ENCODE measurements at regions not wholly inside any gene's neighbourhood (a gene's known extent, or its start where the extent isn't known, plus 50 kb on each side); places are given as distances from the start of the nearest gene placed in this dataset.
"Not testable (repeated sequence)": the region's sequence is repeated elsewhere in the genome, so short reads cannot be mapped to it uniquely, and the experiment has no call there.

DNA sequence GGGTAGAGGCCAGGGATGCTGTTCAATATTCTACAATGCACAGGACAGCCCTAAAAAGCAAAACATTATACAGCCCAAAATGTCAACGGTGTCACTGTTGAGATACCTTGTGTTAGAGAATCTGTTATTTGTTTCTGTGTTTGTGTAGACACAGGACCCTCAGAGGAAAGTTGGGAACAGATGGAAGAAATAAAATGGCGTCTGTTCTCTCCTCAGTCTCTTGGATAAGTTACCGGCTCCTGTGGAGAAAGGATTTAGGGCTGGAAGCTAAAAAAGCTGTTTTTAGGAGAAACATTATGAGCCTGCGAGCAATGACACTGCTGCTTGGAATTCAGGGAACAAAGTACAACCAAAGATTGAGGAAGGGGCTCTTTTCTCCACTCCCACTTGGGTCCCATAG is 688.6 kb upstream of the ZNF385D start:
- TF ChIP-seq, protein P1, sequence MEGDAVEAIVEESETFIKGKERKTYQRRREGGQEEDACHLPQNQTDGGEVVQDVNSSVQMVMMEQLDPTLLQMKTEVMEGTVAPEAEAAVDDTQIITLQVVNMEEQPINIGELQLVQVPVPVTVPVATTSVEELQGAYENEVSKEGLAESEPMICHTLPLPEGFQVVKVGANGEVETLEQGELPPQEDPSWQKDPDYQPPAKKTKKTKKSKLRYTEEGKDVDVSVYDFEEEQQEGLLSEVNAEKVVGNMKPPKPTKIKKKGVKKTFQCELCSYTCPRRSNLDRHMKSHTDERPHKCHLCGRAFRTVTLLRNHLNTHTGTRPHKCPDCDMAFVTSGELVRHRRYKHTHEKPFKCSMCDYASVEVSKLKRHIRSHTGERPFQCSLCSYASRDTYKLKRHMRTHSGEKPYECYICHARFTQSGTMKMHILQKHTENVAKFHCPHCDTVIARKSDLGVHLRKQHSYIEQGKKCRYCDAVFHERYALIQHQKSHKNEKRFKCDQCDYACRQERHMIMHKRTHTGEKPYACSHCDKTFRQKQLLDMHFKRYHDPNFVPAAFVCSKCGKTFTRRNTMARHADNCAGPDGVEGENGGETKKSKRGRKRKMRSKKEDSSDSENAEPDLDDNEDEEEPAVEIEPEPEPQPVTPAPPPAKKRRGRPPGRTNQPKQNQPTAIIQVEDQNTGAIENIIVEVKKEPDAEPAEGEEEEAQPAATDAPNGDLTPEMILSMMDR (IDR thresholded peaks at IDR 0.05; ENCODE audit: insufficient read depth, low read depth, low read length, missing control alignments): no peak
- DNase-seq (ENCODE audit: low read depth): no peak
- H3K4me3 ChIP-seq (ENCODE audit: low read depth, low read length): no peak overlapping the region

DNA sequence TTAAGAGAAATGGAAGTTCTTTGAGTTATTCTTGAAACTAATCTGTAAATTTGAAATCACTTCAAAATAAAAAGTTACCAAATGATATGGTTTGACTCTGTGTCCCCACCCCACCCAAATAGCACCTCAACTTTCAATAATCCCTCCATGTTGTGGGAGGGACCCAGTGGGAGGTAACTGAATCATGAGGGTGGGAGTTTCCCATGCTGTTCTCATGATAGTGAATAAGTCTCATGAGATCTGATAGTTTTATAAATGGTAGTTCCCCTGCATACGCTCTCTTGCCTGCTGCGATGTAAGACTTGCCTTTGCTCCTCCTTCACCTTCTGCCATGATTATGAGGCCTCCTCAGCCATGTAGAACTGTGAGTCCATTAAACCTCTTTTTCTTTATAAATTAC is 690.7 kb upstream of the ZNF385D start:
- TF ChIP-seq, protein P1 (IDR thresholded peaks at IDR 0.05; ENCODE audit: insufficient read depth, low read depth, low read length, missing control alignments): no peak
- DNase-seq (ENCODE audit: low read depth): no peak
- H3K4me3 ChIP-seq (ENCODE audit: low read depth, low read length): no peak overlapping the region

DNA sequence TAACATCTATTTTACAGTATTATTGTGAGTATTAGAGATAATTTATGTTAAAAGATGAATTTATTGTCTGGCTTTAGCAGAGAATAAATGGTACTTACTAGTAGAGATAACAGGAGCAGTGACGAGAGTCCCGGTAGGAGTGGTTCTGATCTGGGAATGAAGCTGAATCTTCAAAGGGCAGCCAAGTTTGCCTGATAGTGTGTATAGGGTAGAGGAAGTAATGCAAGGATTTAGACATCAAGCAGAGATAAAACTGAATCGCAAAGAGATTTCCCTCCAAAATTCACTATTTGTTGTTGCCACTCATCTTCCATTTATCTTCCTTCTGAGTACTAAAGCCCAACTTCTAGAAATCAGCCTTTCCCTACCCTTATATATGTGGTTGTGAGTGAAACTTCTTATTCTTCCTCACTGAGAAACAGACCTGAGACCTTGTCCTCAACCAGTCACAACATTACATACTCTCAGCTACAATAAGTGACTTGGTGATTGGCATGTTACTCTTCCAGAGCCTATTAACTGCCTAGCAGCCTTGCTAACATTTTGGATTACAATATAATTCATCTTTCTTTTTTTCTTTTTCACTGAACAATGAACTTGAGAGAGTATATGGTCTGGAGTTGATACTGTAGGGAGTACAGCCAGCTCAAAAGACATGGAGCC is 692.7 kb upstream of the ZNF385D start:
- H3K4me3 ChIP-seq (ENCODE audit: low read depth, low read length): no peak overlapping the region
- TF ChIP-seq, protein P1 (IDR thresholded peaks at IDR 0.05; ENCODE audit: insufficient read depth, low read depth, low read length, missing control alignments): no peak
- no peak for DNase-seq (ENCODE audit: low read depth)

DNA sequence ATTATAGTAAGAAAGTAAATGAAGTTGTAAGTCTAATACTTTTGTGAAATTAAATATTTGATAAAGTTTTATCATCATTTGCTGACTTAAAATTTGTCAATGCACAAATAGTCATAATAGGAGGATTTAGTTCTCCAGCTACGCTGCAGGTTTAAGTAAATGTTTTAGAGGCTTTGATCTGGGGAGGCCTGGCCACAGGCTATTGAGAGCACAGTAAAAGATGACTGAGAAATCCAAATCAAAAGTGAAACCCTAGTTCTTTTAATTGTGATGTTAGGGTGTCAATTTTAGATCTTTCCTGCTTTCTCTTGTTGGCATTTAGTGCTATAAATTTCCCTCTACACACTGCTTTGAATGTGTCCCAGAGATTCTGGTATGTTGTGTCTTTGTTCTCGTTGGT is 694.3 kb upstream of the ZNF385D start:
- DNase-seq (ENCODE audit: low read depth); H3K4me3 ChIP-seq (ENCODE audit: low read depth, low read length): not testable (repeated sequence)

DNA sequence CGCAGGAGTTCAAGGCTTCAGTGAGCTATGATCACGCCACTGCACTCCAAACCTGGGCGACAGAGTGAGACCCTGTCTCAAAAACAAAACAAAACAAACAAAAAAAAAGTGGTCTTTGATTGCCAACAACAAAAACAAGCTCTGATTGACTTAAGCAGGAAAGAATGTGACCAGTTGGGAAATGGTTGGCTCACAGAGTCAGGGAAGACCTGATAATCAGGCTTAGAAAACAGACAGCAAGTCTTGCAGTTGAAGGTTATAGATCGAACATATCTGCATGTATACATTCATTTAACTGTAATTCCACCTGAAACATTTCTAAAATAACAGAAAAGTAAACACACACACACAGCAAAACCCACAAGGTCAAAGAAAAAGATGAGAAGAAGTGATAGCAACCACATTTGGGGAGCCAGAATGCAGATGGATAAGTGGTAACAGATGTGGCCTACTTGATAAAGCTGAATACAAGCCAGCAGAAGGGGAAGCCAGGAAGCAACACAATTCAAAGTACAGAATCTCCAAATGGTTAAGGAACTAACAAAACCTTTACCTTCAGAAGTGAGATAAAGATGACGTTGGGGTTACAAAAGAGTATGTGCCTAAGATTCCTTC is 699.9 kb upstream of the ZNF385D start:
- H3K4me3 ChIP-seq (ENCODE audit: low read depth, low read length): no peak overlapping the region
- TF ChIP-seq, protein P1 (IDR thresholded peaks at IDR 0.05; ENCODE audit: insufficient read depth, low read depth, low read length, missing control alignments): no peak
- DNase-seq (ENCODE audit: low read depth): no peak

DNA sequence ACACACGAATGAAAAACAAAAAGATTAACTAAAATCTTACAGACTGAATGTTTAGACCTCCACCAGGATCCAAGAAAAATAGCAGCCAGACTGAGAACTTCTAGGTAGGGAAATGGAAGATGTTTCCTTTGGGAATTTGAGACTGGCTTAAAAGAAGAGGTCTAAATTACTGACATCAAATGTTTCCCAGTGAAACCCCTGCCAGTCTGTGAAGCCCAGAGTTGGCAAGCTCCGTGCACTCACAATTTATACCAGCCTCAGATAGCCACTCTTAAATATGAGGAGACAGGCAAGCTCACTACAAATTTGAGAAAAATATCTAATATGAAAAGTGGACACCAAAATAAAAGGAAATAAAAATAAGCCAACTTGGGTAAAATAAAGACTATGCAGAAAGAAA is 700.5 kb upstream of the ZNF385D start:
- DNase-seq (ENCODE audit: low read depth): no peak
- H3K4me3 ChIP-seq (ENCODE audit: low read depth, low read length): no peak overlapping the region
- TF ChIP-seq, protein P1 (IDR thresholded peaks at IDR 0.05; ENCODE audit: insufficient read depth, low read depth, low read length, missing control alignments): no peak

DNA sequence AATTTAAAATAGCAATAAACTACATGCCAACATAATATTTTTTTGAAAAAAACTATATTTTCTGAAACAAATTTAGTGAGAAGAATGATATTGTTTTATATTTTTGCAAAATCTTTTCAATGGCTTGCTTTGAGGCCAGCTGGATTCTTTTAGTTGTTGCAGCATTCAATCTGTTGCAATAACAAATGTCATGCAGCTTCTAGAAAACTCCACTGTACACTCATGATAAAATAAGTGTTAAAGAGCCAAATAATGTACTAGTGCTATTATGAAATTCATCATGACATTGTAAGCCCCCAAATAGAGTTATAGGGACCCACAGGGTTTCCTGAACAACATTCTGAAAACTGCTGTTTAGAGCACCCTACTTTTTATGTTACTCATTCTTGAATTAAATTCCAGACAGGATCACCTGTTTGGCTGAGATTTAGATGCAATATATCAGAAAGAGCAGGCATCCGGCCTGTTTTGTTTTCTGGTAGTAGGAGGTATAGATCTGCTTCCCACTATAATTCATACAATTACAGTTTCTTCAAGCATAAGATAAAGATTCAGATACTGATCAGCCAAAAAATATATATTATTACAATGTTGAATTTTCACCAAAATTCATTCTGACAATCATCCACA is 703.0 kb upstream of the ZNF385D start:
- TF ChIP-seq, protein P1 (IDR thresholded peaks at IDR 0.05; ENCODE audit: insufficient read depth, low read depth, low read length, missing control alignments): no peak

More for the DNA sequence above, 703.0 kb upstream of the ZNF385D start:
- no peak overlapping the region for H3K4me3 ChIP-seq (ENCODE audit: low read depth, low read length)
- no peak for DNase-seq (ENCODE audit: low read depth)
